HepG2 (cell line): ENCODE measurements at regions not wholly inside any gene's neighbourhood (a gene's known extent, or its start where the extent isn't known, plus 50 kb on each side); places are given as distances from the start of the nearest gene placed in this dataset.

Experiments used
- ATAC-seq: fragments of 200-7000 bp; cut with Tn5 transposase; 3 replicates; pipeline ENCODE4 v1.9.1; 2020; ENCODE audit warnings: mild to moderate bottlenecking, moderate library complexity
- BruUV-seq: library from RNA; stranded (reverse); fragments of 400-500 nt; replicated peaks from 2 replicates; lab custom pipeline; 2021; lab: Mats Ljungman, UMichigan
- CTCF ChIA-PET: fragments of 300-600 bp; formaldehyde crosslinking; extraction: SDS; loops from one replicate; lab custom pipeline; 2021; ENCODE audit warnings: low total read pairs, inconsistent platforms, low intra/inter-chr PET ratio; lab: Yijun Ruan, JAX
- POLR2A ChIA-PET: fragments of 350-600 bp; sonication (Branson Sonifier 250); formaldehyde crosslinking; loops from one replicate; lab custom pipeline; 2020; ENCODE audit warnings: antibody characterized with exemption, inconsistent platforms; lab: Yijun Ruan, JAX
- DNase-seq: peaks from one replicate; pipeline ENCODE4 v3.0.0-alpha.2; 2015; ENCODE audit warnings: low spot score
- FAIRE-seq: peaks from 3 replicates; lab custom pipeline; 2011; peaks lifted over from hg19 to GRCh38; lab: Jason Lieb, UNC
- H2AFZ ChIP-seq: one replicate; pipeline ENCODE4 v1.6.1; 2011; ENCODE audit warnings: low read length, inconsistent platforms
- H3K27ac ChIP-seq: fragments of 300-600 bp; 3 replicates; pipeline ENCODE4 v1.8.0; 2011; ENCODE audit warnings: mixed run types, mild to moderate bottlenecking, mixed read lengths, low read length, inconsistent platforms; ENCODE audit not compliant: insufficient read depth; ENCODE audit errors: extremely low read length
- H3K27me3 ChIP-seq, 2 experiments: fragments of 200-600 bp in 1 of 2; 2 replicates in 1 of 2; 3 replicates in 1 of 2; pipeline versions ENCODE4 v1.6.0 to v1.8.0; 2011; ENCODE audit warnings: low read length in 2 of 2, mild to moderate bottlenecking in 2 of 2, moderate library complexity in 2 of 2, inconsistent platforms in 1 of 2; ENCODE audit not compliant: insufficient read depth in 2 of 2, control insufficient read depth in 1 of 2
- H3K36me3 ChIP-seq, 2 experiments: fragments of 200-600 bp in 1 of 2; replicated peaks in 1 of 2; 2 replicates in 1 of 2; 3 replicates in 1 of 2; pipeline versions ENCODE4 v1.5.1 to v1.8.0; 2011; ENCODE audit warnings: low read length in 2 of 2, inconsistent platforms in 1 of 2; ENCODE audit not compliant: insufficient read depth in 2 of 2, control insufficient read depth in 1 of 2
- H3K4me1 ChIP-seq: 2 replicates; pipeline ENCODE4 v1.5.1; 2012; ENCODE audit warnings: low read length, inconsistent platforms; ENCODE audit not compliant: insufficient read depth
- H3K4me2 ChIP-seq: 2 replicates; pipeline ENCODE4 v1.6.0; 2011; ENCODE audit warnings: low read depth, low read length, inconsistent platforms
- H3K4me3 ChIP-seq, 3 experiments: fragments of 200-600 bp in 1 of 3; sonication (generic), shearing (Covaris generic) in 1 of 3; replicated peaks in 1 of 3; 2 replicates each; pipeline ENCODE4 v1.5.1; 2011 to 2016; ENCODE audit warnings: low read length in 3 of 3, inconsistent platforms in 2 of 3, low read depth in 2 of 3, mild to moderate bottlenecking in 2 of 3, control low read depth in 1 of 3, mixed read lengths in 1 of 3; ENCODE audit not compliant: insufficient read depth in 1 of 3
- H3K79me2 ChIP-seq: one replicate; pipeline ENCODE4 v1.6.1; 2011; ENCODE audit warnings: low read length, inconsistent platforms; ENCODE audit not compliant: insufficient read depth
- H3K9ac ChIP-seq: 2 replicates; pipeline ENCODE4 v1.6.0; 2011; ENCODE audit warnings: mild to moderate bottlenecking, low read depth, low read length, inconsistent platforms; ENCODE audit not compliant: insufficient read depth
- H3K9me3 ChIP-seq: 2 replicates; pipeline ENCODE4 v1.5.1; 2012; ENCODE audit warnings: mild to moderate bottlenecking, low read length
- H4K20me1 ChIP-seq: 2 replicates; pipeline ENCODE4 v1.6.0; 2011; ENCODE audit warnings: inconsistent platforms, mild to moderate bottlenecking, low read length, moderate library complexity; ENCODE audit not compliant: insufficient read depth
- ERF ChIP-seq: IDR thresholded peaks from 2 replicates; pipeline ENCODE4 v1.6.1; 2018; ENCODE audit warnings: missing biosample characterization, missing genetic modification reagents
- FLYWCH1 ChIP-seq: sonication (generic); formaldehyde crosslinking; IDR thresholded peaks from 2 replicates; pipeline ENCODE4 v1.8.1; 2023; ENCODE audit warnings: mild to moderate bottlenecking, missing genetic modification reagents
- GFI1 ChIP-seq: sonication (generic); formaldehyde crosslinking; IDR thresholded peaks from 2 replicates; pipeline ENCODE4 v1.5.0; 2020; ENCODE audit warnings: missing genetic modification reagents, mild to moderate bottlenecking, borderline replicate concordance
- KLF15 ChIP-seq: sonication (generic); formaldehyde crosslinking; IDR thresholded peaks from 2 replicates; pipeline ENCODE4 v1.8.1; 2023; ENCODE audit warnings: borderline replicate concordance, mild to moderate bottlenecking, inconsistent platforms, missing genetic modification reagents, mixed read lengths
- MBNL3 ChIP-seq: fragments of 250-450 bp; sonication (Bioruptor Pico); conservative IDR thresholded peaks from 2 replicates; pipeline ENCODE4 v1.8.0; 2022; ENCODE audit warnings: mild to moderate bottlenecking, inconsistent platforms
- NKX3-1 ChIP-seq: sonication (generic); formaldehyde crosslinking; IDR thresholded peaks from 2 replicates; pipeline ENCODE4 v1.5.0; 2020; ENCODE audit warnings: missing genetic modification reagents
- ZFP36L2 ChIP-seq: sonication (generic); formaldehyde crosslinking; IDR thresholded peaks from 2 replicates; pipeline ENCODE4 v1.4.0; 2020; ENCODE audit warnings: missing genetic modification reagents
- ZNF776 ChIP-seq: sonication (generic); formaldehyde crosslinking; IDR thresholded peaks from 2 replicates; pipeline ENCODE4 v1.4.0; 2020; ENCODE audit warnings: mild to moderate bottlenecking, missing genetic modification reagents
- WGBS: methylation state at CpG from one replicate; pipeline ENCODE4 v1.1.6; 2017; ENCODE audit warnings: low lambda C conversion rate; 5-methylcytosine and 5-hydroxymethylcytosine counted together
- in situ Hi-C: cut with HindIII; loops from 2 replicates; pipeline ENCODE4 v1.10.0; 2017; ENCODE audit warnings: low pct_unique_long_range_greater_than_20kb; ENCODE audit not compliant: extremely low pct_ligation_motif_present
- intact Hi-C: fragments of 100-400 bp; cut with micrococcal nuclease; formaldehyde crosslinking; loops from one replicate; pipeline ENCODE4 v1.10.0; 2022; ENCODE audit not compliant: unreplicated experiment
- TF ChIP-seq, protein P1 (sequence below): sonication (generic); formaldehyde crosslinking; IDR thresholded peaks from 2 replicates; pipeline ENCODE4 v1.4.0; 2020; ENCODE audit warnings: mild to moderate bottlenecking, missing genetic modification reagents
- TF ChIP-seq, protein P2 (sequence below): sonication (generic); formaldehyde crosslinking; IDR thresholded peaks from 2 replicates; pipeline ENCODE4 v1.8.0; 2022; ENCODE audit warnings: missing genetic modification reagents, low read depth, mild to moderate bottlenecking, borderline replicate concordance
- TF ChIP-seq, protein P3 (sequence below): sonication (generic); formaldehyde crosslinking; IDR thresholded peaks from 2 replicates; pipeline ENCODE4 v1.9.0; 2021; ENCODE audit warnings: missing genetic modification reagents, mild to moderate bottlenecking, borderline replicate concordance
- TF ChIP-seq, protein P4 (sequence below): sonication (generic); formaldehyde crosslinking; IDR thresholded peaks from 2 replicates; pipeline ENCODE4 v1.4.0; 2020; ENCODE audit warnings: mild to moderate bottlenecking, missing genetic modification reagents

DNA sequence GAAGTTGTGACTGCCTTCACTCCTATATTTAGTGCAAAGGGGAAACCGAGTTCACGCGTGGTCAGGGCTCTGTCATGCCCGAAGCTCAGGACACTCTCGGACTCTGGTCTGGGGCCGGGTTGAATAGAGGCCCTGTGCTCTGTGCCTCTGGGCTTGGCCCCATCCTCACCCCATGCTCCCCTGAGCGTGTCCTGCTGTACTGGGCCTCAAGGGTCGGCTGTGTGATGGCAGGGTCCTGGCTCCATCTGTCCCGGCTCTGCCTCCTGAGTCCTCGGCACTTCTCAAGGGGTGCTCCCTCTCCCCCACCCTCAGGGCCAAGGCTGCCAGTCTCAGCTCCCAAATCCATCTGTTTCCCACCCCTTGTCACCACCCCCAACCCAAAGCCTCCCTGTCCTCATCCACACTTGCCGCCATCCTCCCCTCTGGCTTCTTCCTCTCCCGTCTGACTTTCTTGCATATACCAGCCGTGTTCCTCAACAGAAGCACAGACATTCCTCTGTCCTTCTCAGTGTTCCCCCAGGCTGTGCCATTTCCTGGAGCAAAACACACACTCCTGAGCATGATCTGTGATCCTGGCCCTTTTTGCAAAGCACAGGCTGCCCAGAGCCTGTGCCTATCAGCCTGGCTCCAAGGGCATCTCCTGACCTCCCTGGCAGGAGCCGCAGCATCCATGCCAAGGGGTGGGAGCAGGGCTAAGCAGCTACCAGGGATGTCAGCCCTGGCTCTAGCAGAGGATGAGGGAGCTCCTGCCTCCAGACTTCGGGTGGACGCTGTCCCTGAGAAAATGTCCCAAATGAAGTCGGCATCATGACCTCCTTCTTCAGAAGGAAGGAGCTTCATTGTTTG lies 64.2 kb upstream of the OTOS start:
- Histone ChIP-seq H3K9me3 (no peaks in the 10 kb centered on the region; the same call in 1 of the 2 replicates), H3K27ac (no peak overlapping the region), H3K9ac (no peak overlapping the region), H3K27me3 (peaks cover 22 to 79% of the 10 kb centered on the region in 2 experiments), H3K4me3 (no peak overlapping the region), H3K4me2 (no peak overlapping the region), H3K4me1 (no peaks in the 10 kb centered on the region), H2AFZ (no peak overlapping the region), H3K79me2 (no peaks in the 10 kb centered on the region), H4K20me1 (no peaks in the 10 kb centered on the region), H3K36me3 (no peaks in the 10 kb centered on the region)
- TF ChIP-seq ZNF776 (CRISPR knock-in tag), result no peak
- no peak for TF ChIP-seq MBNL3 (CRISPR knock-in tag)
- no peak for TF ChIP-seq ERF
- no peak for TF ChIP-seq FLYWCH1 (CRISPR knock-in tag)
- TF ChIP-seq, protein P1, sequence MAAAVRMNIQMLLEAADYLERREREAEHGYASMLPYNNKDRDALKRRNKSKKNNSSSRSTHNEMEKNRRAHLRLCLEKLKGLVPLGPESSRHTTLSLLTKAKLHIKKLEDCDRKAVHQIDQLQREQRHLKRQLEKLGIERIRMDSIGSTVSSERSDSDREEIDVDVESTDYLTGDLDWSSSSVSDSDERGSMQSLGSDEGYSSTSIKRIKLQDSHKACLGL (CRISPR knock-in tag), result no peak
- no peak for TF ChIP-seq ZFP36L2
- TF ChIP-seq, protein P2, sequence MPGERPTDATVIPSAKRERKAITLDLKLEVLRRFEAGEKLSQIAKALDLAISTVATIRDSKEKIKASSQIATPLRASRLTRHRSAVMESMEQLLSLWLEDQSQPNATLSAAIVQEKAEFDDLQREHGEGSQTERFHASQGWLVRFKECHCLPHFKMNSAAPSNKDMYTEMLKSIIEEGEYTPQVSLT (CRISPR knock-in tag), result no peak
- no peak for TF ChIP-seq KLF15 (CRISPR knock-in tag)
- TF ChIP-seq GFI1 (CRISPR knock-in tag), result no peak
- TF ChIP-seq, protein P3, sequence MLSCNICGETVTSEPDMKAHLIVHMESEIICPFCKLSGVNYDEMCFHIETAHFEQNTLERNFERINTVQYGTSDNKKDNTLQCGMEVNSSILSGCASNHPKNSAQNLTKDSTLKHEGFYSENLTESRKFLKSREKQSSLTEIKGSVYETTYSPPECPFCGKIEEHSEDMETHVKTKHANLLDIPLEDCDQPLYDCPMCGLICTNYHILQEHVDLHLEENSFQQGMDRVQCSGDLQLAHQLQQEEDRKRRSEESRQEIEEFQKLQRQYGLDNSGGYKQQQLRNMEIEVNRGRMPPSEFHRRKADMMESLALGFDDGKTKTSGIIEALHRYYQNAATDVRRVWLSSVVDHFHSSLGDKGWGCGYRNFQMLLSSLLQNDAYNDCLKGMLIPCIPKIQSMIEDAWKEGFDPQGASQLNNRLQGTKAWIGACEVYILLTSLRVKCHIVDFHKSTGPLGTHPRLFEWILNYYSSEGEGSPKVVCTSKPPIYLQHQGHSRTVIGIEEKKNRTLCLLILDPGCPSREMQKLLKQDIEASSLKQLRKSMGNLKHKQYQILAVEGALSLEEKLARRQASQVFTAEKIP (CRISPR knock-in tag), result no peak
- TF ChIP-seq, protein P4, sequence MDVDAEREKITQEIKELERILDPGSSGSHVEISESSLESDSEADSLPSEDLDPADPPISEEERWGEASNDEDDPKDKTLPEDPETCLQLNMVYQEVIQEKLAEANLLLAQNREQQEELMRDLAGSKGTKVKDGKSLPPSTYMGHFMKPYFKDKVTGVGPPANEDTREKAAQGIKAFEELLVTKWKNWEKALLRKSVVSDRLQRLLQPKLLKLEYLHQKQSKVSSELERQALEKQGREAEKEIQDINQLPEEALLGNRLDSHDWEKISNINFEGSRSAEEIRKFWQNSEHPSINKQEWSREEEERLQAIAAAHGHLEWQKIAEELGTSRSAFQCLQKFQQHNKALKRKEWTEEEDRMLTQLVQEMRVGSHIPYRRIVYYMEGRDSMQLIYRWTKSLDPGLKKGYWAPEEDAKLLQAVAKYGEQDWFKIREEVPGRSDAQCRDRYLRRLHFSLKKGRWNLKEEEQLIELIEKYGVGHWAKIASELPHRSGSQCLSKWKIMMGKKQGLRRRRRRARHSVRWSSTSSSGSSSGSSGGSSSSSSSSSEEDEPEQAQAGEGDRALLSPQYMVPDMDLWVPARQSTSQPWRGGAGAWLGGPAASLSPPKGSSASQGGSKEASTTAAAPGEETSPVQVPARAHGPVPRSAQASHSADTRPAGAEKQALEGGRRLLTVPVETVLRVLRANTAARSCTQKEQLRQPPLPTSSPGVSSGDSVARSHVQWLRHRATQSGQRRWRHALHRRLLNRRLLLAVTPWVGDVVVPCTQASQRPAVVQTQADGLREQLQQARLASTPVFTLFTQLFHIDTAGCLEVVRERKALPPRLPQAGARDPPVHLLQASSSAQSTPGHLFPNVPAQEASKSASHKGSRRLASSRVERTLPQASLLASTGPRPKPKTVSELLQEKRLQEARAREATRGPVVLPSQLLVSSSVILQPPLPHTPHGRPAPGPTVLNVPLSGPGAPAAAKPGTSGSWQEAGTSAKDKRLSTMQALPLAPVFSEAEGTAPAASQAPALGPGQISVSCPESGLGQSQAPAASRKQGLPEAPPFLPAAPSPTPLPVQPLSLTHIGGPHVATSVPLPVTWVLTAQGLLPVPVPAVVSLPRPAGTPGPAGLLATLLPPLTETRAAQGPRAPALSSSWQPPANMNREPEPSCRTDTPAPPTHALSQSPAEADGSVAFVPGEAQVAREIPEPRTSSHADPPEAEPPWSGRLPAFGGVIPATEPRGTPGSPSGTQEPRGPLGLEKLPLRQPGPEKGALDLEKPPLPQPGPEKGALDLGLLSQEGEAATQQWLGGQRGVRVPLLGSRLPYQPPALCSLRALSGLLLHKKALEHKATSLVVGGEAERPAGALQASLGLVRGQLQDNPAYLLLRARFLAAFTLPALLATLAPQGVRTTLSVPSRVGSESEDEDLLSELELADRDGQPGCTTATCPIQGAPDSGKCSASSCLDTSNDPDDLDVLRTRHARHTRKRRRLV, result no peak
- no peak for TF ChIP-seq NKX3-1 (CRISPR knock-in tag)
- WGBS, result 15% methylated on average over 17 of the region's 17 CpGs
- intact Hi-C loops (no loop called here), in situ Hi-C loops (no loop called here)
- FAIRE-seq (no peak), ATAC-seq (no peak; the same call in 2 of the 3 replicates), DNase-seq (no peak)
- ChIA-PET CTCF (no interaction called here), POLR2A (no interaction called here)
- BruUV-seq, result no TSS peak
